Fibroblast of villous mesenchyme (primary cell): ENCODE measurements at regions not wholly inside any gene's neighbourhood (a gene's known extent, or its start where the extent isn't known, plus 50 kb on each side); places are given as distances from the start of the nearest gene placed in this dataset.

Source experiments
- DNase-seq: peaks from one replicate; pipeline ENCODE4 v3.0.0-alpha.2; 2010; ENCODE audit warnings: low read depth
- H3K4me3 ChIP-seq: 2 replicates; pipeline ENCODE4 v1.5.1; 2011; ENCODE audit warnings: low read depth, mild to moderate bottlenecking, low read length
- TF ChIP-seq, protein P1 (sequence below): IDR thresholded peaks from 2 replicates; pipeline ENCODE4 v1.5.1; 2012; ENCODE audit warnings: low read depth, mild to moderate bottlenecking, low read length; ENCODE audit not compliant: insufficient read depth

DNA sequence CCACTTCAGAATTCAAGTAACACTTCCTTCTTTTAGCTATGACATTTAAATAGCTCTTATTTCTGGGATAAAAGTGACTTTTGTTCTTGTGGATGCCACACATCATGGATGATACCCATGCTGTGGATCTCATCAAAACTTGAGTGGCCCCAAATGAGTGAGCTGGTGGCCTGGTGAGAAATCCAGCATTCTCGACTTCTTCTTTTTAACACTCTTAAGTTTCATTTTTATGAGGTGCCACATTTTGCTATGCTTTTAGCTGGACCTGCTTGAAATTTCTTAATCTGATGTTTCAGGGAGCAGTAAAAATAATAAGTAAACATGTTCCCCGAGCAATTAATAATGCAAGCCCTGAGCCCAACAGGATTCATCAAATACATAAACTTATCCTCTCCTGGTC lies 384.8 kb upstream of the MEF2C start:
- H3K4me3 ChIP-seq = no peak overlapping the region
- no peak for DNase-seq
- TF ChIP-seq, protein P1, sequence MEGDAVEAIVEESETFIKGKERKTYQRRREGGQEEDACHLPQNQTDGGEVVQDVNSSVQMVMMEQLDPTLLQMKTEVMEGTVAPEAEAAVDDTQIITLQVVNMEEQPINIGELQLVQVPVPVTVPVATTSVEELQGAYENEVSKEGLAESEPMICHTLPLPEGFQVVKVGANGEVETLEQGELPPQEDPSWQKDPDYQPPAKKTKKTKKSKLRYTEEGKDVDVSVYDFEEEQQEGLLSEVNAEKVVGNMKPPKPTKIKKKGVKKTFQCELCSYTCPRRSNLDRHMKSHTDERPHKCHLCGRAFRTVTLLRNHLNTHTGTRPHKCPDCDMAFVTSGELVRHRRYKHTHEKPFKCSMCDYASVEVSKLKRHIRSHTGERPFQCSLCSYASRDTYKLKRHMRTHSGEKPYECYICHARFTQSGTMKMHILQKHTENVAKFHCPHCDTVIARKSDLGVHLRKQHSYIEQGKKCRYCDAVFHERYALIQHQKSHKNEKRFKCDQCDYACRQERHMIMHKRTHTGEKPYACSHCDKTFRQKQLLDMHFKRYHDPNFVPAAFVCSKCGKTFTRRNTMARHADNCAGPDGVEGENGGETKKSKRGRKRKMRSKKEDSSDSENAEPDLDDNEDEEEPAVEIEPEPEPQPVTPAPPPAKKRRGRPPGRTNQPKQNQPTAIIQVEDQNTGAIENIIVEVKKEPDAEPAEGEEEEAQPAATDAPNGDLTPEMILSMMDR = no peak

DNA sequence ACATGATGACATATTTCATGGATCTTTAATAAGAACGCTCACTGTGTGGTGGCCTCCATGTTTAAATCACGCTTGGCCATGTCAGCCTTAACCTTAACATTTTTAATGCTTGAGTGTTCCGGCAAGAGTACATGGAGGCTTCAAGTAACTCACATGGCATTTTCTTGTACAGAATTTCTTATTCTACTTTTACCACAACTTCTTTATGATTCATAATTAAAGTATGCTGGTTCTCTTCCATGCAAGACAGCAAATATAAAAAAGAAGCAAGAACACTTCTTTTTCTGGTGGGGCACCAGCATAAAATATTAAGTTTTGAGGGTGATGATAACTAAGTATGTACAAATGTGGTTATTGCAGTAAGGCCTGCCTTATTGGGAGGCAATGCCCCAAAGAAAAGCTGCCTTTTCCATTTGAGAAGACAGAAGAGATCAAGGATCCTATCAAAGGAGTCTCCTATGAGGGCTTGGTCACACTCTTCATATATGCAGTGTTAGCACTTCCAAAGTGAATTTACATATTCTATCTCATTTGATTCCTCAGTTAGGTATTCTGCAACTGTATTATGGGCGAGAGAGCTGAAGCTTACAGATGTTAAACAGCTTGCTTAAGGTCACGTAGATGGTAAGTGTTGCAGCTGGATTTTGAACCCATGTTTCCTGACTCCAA lies 382.7 kb upstream of the MEF2C start:
- DNase-seq = peak; percentile 37
- TF ChIP-seq, protein P1 = no peak
- H3K4me3 ChIP-seq = no peak overlapping the region

DNA sequence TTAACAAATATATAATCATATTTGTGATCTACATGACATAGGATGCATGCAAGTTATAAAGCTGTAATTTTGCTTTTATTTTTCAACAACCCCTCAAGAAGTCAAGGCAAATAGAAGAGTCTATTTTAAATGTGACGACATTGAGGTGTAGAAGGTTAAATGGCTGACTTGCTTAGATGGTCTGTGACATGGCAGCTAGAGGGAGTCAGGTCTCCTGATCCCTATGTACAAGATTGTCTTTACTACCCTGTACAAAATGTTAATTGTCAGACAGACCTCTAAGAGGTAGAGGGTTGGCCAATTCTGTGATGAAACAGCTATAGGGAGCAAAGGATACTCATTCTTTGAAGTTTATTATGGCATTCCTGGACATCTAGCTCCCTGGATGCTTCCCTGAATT lies 380.9 kb upstream of the MEF2C start:
- no peak overlapping the region for H3K4me3 ChIP-seq
- DNase-seq = no peak
- TF ChIP-seq, protein P1 = no peak

DNA sequence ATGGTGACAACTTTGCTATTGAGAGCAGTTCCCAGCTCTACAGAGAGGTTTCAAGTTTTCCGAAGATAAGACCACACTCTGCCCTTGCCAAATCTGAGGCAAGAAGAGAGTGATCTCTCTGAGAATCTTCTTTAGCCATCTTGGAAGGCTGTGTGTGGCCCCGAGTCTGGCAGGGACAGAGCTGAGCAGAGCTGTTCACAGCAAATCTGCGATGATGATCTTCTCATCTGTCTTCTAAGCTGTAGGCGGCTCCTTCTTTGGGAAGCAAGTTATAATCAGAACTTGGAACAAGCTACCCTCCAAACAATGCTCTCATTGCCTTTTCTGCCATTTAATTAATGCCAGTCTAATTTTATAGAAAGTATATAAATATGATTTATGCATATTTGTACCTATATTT lies 379.0 kb upstream of the MEF2C start:
- TF ChIP-seq, protein P1 = no peak
- no peak for DNase-seq

DNA sequence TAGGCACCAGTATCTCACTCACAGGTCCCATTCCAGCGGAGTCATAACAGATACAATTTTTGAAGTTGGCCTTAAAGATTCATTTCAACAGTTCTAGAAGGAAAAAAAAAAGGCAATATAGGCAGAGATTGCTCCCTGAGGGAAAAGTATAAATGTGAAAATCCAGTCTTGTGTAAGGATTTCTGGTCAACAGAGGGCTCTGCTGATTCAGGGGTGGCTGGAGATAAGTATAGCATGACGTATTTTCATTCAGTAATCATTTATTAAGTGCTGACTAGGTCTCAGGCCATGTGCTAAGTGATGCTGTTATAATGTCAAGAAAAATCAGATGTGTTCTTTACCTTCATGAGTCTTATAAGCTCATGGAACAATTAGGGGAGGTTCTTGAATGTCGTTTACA lies 377.3 kb upstream of the MEF2C start:
- H3K4me3 ChIP-seq = no peak overlapping the region
- TF ChIP-seq, protein P1 = no peak
- DNase-seq = no peak

More for the DNA sequence above, 379.0 kb upstream of the MEF2C start:
- no peak overlapping the region for H3K4me3 ChIP-seq

DNA sequence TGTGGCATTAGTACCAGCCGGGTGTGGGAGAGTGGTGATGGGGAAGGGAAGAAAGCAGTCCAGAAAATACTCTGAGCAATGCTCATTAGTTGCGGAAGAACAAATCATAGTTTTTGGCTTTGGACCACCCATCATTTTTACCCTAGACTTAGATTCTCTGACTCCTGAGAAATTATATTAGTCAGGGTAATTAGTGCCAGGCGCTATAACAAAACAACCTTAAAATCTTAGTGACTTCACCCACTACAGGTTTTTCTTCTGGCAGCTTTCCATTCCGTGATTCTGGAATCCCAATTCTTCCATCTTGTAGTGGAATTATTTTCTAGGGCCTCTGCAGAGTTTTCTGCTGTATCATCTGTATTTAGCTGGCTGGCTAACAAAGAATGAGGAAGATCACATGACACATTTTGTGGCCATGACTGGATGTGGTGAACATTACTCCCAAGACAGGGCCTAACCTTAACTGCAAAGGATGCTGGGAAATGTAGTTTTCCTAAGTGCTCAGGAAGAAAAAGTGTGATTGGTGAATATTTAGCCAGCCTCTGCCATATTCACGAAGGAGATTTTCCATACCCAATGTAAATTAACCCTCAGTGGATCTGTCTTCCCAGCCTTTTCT lies 373.0 kb upstream of the MEF2C start:
- DNase-seq = peak; percentile 19
- TF ChIP-seq, protein P1 = no peak
- H3K4me3 ChIP-seq = no peak overlapping the region
